ENCODE measurements at regions not wholly inside any gene's neighbourhood (a gene's known extent, or its start where the extent isn't known, plus 50 kb on each side); places are given as distances from the start of the nearest gene placed in this dataset.

DNA sequence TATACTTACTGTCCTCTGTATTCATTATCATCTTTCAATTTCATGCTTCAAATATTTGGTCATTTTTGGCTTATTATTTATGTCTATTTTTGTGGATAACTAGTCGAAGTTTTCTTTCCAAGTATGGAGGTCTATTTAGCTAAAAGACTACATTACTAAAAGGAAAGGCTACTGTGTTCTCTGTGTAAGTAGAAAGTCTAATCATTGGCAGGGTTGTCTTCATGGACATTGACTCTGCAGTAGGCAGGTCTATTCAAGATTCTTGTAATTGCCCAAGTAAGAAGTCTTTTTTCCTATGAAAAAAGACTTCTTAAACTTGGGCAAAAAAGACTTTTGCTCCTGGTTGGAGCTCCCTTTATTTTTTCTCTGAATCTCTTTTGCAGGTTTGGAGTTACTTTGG, 368.6 kb upstream of the GRM7 start:
- TF ChIP-seq POLR2A (IDR thresholded peaks at IDR 0.05) = no peak
- TF ChIP-seq POLR2AphosphoS5 (IDR thresholded peaks at IDR 0.05) = no peak
- TF ChIP-seq, protein P1, sequence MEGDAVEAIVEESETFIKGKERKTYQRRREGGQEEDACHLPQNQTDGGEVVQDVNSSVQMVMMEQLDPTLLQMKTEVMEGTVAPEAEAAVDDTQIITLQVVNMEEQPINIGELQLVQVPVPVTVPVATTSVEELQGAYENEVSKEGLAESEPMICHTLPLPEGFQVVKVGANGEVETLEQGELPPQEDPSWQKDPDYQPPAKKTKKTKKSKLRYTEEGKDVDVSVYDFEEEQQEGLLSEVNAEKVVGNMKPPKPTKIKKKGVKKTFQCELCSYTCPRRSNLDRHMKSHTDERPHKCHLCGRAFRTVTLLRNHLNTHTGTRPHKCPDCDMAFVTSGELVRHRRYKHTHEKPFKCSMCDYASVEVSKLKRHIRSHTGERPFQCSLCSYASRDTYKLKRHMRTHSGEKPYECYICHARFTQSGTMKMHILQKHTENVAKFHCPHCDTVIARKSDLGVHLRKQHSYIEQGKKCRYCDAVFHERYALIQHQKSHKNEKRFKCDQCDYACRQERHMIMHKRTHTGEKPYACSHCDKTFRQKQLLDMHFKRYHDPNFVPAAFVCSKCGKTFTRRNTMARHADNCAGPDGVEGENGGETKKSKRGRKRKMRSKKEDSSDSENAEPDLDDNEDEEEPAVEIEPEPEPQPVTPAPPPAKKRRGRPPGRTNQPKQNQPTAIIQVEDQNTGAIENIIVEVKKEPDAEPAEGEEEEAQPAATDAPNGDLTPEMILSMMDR (IDR thresholded peaks at IDR 0.05 in 8 of 11, conservative IDR thresholded peaks at IDR 0.05 in 3 of 11) = no peak

Measured in spleen (tissue), 7 donors.